Esophagus squamous epithelium (tissue), 4 donors: ENCODE measurements at regions not wholly inside any gene's neighbourhood (a gene's known extent, or its start where the extent isn't known, plus 50 kb on each side); places are given as distances from the start of the nearest gene placed in this dataset.

Source experiments
- POLR2A ChIP-seq, 4 donors: fragments of 450-650 bp; IDR thresholded peaks; one replicate each; pipeline ENCODE4 v1.6.1; 2017; ENCODE audit warnings: antibody characterized with exemption in 4 of 4, mild to moderate bottlenecking in 4 of 4, moderate library complexity in 3 of 4
- TF ChIP-seq, protein P1 (sequence below), 6 experiments: fragments of 450-650 bp in 4 of 6; fragments of 200-600 bp in 2 of 6; sonication (generic) in 2 of 6; IDR thresholded peaks; one replicate each; pipeline ENCODE4 v1.5.1; 2016 to 2019; ENCODE audit warnings: antibody characterized with exemption in 6 of 6, mild to moderate bottlenecking in 4 of 6, moderate library complexity in 4 of 6

DNA sequence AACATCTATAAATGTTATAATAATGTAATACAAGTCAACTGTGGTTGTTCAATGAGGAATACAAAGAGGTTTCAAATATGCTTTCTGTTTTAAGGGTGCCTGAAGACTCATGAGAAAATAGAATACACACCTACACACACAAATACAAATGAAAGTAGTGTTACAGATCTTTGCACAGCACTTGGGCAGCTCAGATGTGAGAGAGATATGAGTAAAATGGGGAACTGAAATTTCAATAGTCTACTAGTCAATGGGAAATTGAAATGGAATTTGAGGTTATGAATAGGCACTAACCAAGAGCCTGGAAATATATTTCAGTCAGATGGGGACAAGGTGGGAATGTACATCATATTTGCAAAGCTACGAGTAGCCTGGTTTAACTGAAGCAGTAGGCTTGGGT lies 96.6 kb downstream of the ISL1 start:
- TF ChIP-seq, protein P1, sequence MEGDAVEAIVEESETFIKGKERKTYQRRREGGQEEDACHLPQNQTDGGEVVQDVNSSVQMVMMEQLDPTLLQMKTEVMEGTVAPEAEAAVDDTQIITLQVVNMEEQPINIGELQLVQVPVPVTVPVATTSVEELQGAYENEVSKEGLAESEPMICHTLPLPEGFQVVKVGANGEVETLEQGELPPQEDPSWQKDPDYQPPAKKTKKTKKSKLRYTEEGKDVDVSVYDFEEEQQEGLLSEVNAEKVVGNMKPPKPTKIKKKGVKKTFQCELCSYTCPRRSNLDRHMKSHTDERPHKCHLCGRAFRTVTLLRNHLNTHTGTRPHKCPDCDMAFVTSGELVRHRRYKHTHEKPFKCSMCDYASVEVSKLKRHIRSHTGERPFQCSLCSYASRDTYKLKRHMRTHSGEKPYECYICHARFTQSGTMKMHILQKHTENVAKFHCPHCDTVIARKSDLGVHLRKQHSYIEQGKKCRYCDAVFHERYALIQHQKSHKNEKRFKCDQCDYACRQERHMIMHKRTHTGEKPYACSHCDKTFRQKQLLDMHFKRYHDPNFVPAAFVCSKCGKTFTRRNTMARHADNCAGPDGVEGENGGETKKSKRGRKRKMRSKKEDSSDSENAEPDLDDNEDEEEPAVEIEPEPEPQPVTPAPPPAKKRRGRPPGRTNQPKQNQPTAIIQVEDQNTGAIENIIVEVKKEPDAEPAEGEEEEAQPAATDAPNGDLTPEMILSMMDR (IDR thresholded peaks at IDR 0.05) = no peak
- no peak for TF ChIP-seq POLR2A (IDR thresholded peaks at IDR 0.05)
